CD1c-positive myeloid dendritic cell (primary cell): ENCODE measurements at regions not wholly inside any gene's neighbourhood (a gene's known extent, or its start where the extent isn't known, plus 50 kb on each side); places are given as distances from the start of the nearest gene placed in this dataset.

Source experiments
- DNase-seq: peaks from one replicate; pipeline ENCODE4 v3.0.0-alpha.2; 2016; ENCODE audit errors: extremely low spot score

GRCh38 chr5:135702191-135702590 is 123.4 kb upstream of the CXCL14 start:
- no peak for DNase-seq

GRCh38 chr5:135700731-135701130 is 121.9 kb upstream of the CXCL14 start:
- DNase-seq, result no peak

- no peak for DNase-seq
Observed at GRCh38 chr5:135697959-135698345, 119.2 kb upstream of the CXCL14 start.

GRCh38 chr5:135697251-135697958 is 118.6 kb upstream of the CXCL14 start:
- DNase-seq, result no peak

- no peak for DNase-seq
Observed at GRCh38 chr5:135696317-135696716, 117.5 kb upstream of the CXCL14 start.

- no peak for DNase-seq
Observed at GRCh38 chr5:135695656-135696313, 117.0 kb upstream of the CXCL14 start.

- no peak for DNase-seq
Observed at GRCh38 chr5:135694906-135695305, 116.1 kb upstream of the CXCL14 start.

GRCh38 chr5:135694012-135694411 is 115.2 kb upstream of the CXCL14 start:
- no peak for DNase-seq

GRCh38 chr5:135693371-135693955 is 114.7 kb upstream of the CXCL14 start:
- no peak for DNase-seq

- DNase-seq, result no peak
Observed at GRCh38 chr5:135691044-135691443, 112.3 kb upstream of the CXCL14 start.

GRCh38 chr5:135690466-135690865 is 111.7 kb upstream of the CXCL14 start:
- no peak for DNase-seq

GRCh38 chr5:135689506-135689905 is 110.7 kb upstream of the CXCL14 start:
- DNase-seq, result no peak

GRCh38 chr5:135688385-135688784 is 109.6 kb upstream of the CXCL14 start:
- DNase-seq, result no peak

- no peak for DNase-seq
Observed at GRCh38 chr5:135683189-135683588, 104.4 kb upstream of the CXCL14 start.

GRCh38 chr5:135680713-135681112 is 101.9 kb upstream of the CXCL14 start:
- no peak for DNase-seq

GRCh38 chr5:135678640-135679268 is 100.0 kb upstream of the CXCL14 start:
- no peak for DNase-seq

- DNase-seq, result no peak
Observed at GRCh38 chr5:135671966-135672365, 93.2 kb upstream of the CXCL14 start.

- no peak for DNase-seq
Observed at GRCh38 chr5:135671052-135671705, 92.4 kb upstream of the CXCL14 start.

GRCh38 chr5:135670588-135670987 is 91.8 kb upstream of the CXCL14 start:
- DNase-seq, result no peak

GRCh38 chr5:135669416-135669815 is 90.6 kb upstream of the CXCL14 start:
- no peak for DNase-seq

GRCh38 chr5:135667673-135668072 is 88.9 kb upstream of the CXCL14 start:
- DNase-seq, result no peak

GRCh38 chr5:135667204-135667603 is 88.4 kb upstream of the CXCL14 start:
- DNase-seq, result no peak
